Neural cell (in vitro differentiated cells): ENCODE measurements at regions not wholly inside any gene's neighbourhood (a gene's known extent, or its start where the extent isn't known, plus 50 kb on each side); places are given as distances from the start of the nearest gene placed in this dataset.

Experiments
- H2AFZ ChIP-seq: fragments of 200-600, 300-800 bp; sonication (generic), shearing (Covaris generic); 2 replicates; pipeline ENCODE4 v1.6.0; 2014; ENCODE audit warnings: low read depth, mild to moderate bottlenecking, antibody characterized with exemption, low read length, moderate library complexity
- H3F3A ChIP-seq: fragments of 200-600 bp; shearing (Covaris generic); 2 replicates; pipeline ENCODE4 v1.6.1; 2016; ENCODE audit warnings: mild to moderate bottlenecking, moderate library complexity, mixed read lengths, antibody characterized with exemption, low read length; ENCODE audit not compliant: insufficient read depth, poor library complexity, severe bottlenecking
- H3K27ac ChIP-seq: fragments of 200-600, 300-800 bp; sonication (generic), shearing (Covaris generic); 2 replicates; pipeline ENCODE4 v1.5.1; 2014; ENCODE audit warnings: mild to moderate bottlenecking, low read length, moderate library complexity
- H3K27me3 ChIP-seq: fragments of 300-800, 200-600 bp; sonication (generic), shearing (Covaris generic); 2 replicates; pipeline ENCODE4 v1.6.0; 2014; ENCODE audit warnings: mild to moderate bottlenecking, low read depth, low read length, moderate library complexity; ENCODE audit not compliant: insufficient read depth
- H3K36me3 ChIP-seq: fragments of 300-800, 200-600 bp; sonication (generic), shearing (Covaris generic); 2 replicates; pipeline ENCODE4 v1.5.1; 2014; ENCODE audit warnings: mild to moderate bottlenecking, antibody characterized with exemption, low read length, moderate library complexity; ENCODE audit not compliant: insufficient read depth
- H3K4me2 ChIP-seq: fragments of 300-800, 200-600 bp; sonication (generic), shearing (Covaris generic); 2 replicates; pipeline ENCODE4 v1.6.0; 2014; ENCODE audit warnings: mild to moderate bottlenecking, low read length
- H3K4me3 ChIP-seq: fragments of 300-800, 200-600 bp; sonication (generic), shearing (Covaris generic); 2 replicates; pipeline ENCODE4 v1.5.1; 2014; ENCODE audit warnings: mild to moderate bottlenecking, low read length, moderate library complexity
- H3K79me2 ChIP-seq: fragments of 200-600 bp; shearing (Covaris generic); replicated peaks from 2 replicates; pipeline ENCODE4 v1.6.0; 2014; ENCODE audit warnings: mild to moderate bottlenecking, low read length, moderate library complexity; ENCODE audit not compliant: insufficient read depth
- H3K9ac ChIP-seq: fragments of 300-800, 200-600 bp; sonication (generic), shearing (Covaris generic); 2 replicates; pipeline ENCODE4 v1.6.1; 2016; ENCODE audit warnings: mild to moderate bottlenecking, low read length, mixed read lengths
- H3K9me2 ChIP-seq: fragments of 200-600 bp; shearing (Covaris generic); 2 replicates; pipeline ENCODE4 v1.6.1; 2016; ENCODE audit warnings: mild to moderate bottlenecking, low read length, mixed read lengths; ENCODE audit not compliant: insufficient read depth
- H3K9me3 ChIP-seq: fragments of 200-600, 300-800 bp; sonication (generic), shearing (Covaris generic); 2 replicates; pipeline ENCODE4 v1.6.1; 2016; ENCODE audit warnings: mild to moderate bottlenecking, mixed run types, low read length, moderate library complexity, mixed read lengths
- H4K20me1 ChIP-seq: fragments of 200-600 bp; shearing (Covaris generic); 2 replicates; pipeline ENCODE4 v1.6.1; 2016; ENCODE audit warnings: mild to moderate bottlenecking, mixed run types; ENCODE audit not compliant: insufficient read depth
- EP300 ChIP-seq: fragments of 450-650 bp; conservative IDR thresholded peaks from 2 replicates; pipeline ENCODE4 v1.6.1; 2014; ENCODE audit warnings: antibody characterized with exemption, mild to moderate bottlenecking, moderate library complexity; ENCODE audit not compliant: poor library complexity, severe bottlenecking
- EZH2 ChIP-seq: fragments of 200-600, 300-800 bp; shearing (Covaris generic), sonication (generic); IDR thresholded peaks from 2 replicates; pipeline ENCODE4 v1.6.1; 2014; ENCODE audit warnings: antibody characterized with exemption, low read length, borderline replicate concordance, mild to moderate bottlenecking; ENCODE audit not compliant: insufficient read depth, poor library complexity, severe bottlenecking
- MXI1 ChIP-seq: fragments of 450-650 bp; conservative IDR thresholded peaks from 2 replicates; pipeline ENCODE4 v1.6.1; 2014; ENCODE audit warnings: antibody characterized with exemption, mild to moderate bottlenecking; ENCODE audit not compliant: poor library complexity, severe bottlenecking
- POLR2AphosphoS5 ChIP-seq: IDR thresholded peaks from 2 replicates; pipeline ENCODE4 v1.6.1; 2012
- RAD21 ChIP-seq: fragments of 450-650 bp; conservative IDR thresholded peaks from 2 replicates; pipeline ENCODE4 v1.6.1; 2014; ENCODE audit warnings: antibody characterized with exemption, mild to moderate bottlenecking, moderate library complexity
- SMC3 ChIP-seq: fragments of 450-650 bp; conservative IDR thresholded peaks from 2 replicates; pipeline ENCODE4 v1.6.1; 2014; ENCODE audit warnings: antibody characterized with exemption, mild to moderate bottlenecking, moderate library complexity; ENCODE audit not compliant: poor library complexity
- TAF1 ChIP-seq: IDR thresholded peaks from 2 replicates; pipeline ENCODE4 v1.6.1; 2012; ENCODE audit warnings: low read depth
- TF ChIP-seq, protein P1 (sequence below): IDR thresholded peaks from 2 replicates; pipeline ENCODE4 v1.6.1; 2012; ENCODE audit warnings: borderline replicate concordance
- TF ChIP-seq, protein P2 (sequence below): fragments of 450-650 bp; IDR thresholded peaks from 2 replicates; pipeline ENCODE4 v1.5.1; 2014; ENCODE audit warnings: antibody characterized with exemption, mild to moderate bottlenecking, moderate library complexity; ENCODE audit not compliant: poor library complexity, severe bottlenecking

DNA sequence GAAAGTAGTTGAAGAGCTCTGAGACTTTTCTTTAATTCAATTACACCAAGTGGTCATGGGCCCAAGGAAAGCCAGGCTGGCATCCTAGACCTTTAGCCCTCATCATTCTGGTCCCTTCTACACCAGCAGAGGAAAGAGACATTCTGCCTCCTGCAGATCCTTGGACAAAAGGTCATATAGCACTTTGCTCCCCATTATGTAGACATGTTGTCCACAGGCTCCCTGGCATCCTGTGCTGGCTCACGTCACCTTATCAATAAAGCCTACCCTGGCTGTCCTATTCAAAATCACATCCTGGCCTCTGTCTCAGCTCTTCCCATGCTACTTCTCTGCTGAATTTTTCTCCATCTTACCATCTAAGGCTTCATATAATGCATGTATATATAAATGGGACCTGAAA lies 61.6 kb upstream of the MAF start:
- Histone ChIP-seq H2AFZ (no peak overlapping the region), H3K9ac (no peak overlapping the region), H3K79me2 (no peaks in the 10 kb centered on the region), H4K20me1 (no peaks in the 10 kb centered on the region), H3K36me3 (no peaks in the 10 kb centered on the region), H3F3A (no peaks in the 10 kb centered on the region), H3K4me2 (no peak overlapping the region), H3K27ac (no peak overlapping the region), H3K9me3 (no peaks in the 10 kb centered on the region), H3K27me3 (no peaks in the 10 kb centered on the region), H3K9me2 (no peaks in the 10 kb centered on the region), H3K4me3 (no peak overlapping the region)
- TF ChIP-seq, protein P1, sequence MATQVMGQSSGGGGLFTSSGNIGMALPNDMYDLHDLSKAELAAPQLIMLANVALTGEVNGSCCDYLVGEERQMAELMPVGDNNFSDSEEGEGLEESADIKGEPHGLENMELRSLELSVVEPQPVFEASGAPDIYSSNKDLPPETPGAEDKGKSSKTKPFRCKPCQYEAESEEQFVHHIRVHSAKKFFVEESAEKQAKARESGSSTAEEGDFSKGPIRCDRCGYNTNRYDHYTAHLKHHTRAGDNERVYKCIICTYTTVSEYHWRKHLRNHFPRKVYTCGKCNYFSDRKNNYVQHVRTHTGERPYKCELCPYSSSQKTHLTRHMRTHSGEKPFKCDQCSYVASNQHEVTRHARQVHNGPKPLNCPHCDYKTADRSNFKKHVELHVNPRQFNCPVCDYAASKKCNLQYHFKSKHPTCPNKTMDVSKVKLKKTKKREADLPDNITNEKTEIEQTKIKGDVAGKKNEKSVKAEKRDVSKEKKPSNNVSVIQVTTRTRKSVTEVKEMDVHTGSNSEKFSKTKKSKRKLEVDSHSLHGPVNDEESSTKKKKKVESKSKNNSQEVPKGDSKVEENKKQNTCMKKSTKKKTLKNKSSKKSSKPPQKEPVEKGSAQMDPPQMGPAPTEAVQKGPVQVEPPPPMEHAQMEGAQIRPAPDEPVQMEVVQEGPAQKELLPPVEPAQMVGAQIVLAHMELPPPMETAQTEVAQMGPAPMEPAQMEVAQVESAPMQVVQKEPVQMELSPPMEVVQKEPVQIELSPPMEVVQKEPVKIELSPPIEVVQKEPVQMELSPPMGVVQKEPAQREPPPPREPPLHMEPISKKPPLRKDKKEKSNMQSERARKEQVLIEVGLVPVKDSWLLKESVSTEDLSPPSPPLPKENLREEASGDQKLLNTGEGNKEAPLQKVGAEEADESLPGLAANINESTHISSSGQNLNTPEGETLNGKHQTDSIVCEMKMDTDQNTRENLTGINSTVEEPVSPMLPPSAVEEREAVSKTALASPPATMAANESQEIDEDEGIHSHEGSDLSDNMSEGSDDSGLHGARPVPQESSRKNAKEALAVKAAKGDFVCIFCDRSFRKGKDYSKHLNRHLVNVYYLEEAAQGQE: no peak
- TF ChIP-seq EZH2 (no peak), RAD21 (no peak), SMC3 (no peak), POLR2AphosphoS5 (no peak), EP300 (no peak), MXI1 (no peak), TAF1 (no peak)
- TF ChIP-seq, protein P2, sequence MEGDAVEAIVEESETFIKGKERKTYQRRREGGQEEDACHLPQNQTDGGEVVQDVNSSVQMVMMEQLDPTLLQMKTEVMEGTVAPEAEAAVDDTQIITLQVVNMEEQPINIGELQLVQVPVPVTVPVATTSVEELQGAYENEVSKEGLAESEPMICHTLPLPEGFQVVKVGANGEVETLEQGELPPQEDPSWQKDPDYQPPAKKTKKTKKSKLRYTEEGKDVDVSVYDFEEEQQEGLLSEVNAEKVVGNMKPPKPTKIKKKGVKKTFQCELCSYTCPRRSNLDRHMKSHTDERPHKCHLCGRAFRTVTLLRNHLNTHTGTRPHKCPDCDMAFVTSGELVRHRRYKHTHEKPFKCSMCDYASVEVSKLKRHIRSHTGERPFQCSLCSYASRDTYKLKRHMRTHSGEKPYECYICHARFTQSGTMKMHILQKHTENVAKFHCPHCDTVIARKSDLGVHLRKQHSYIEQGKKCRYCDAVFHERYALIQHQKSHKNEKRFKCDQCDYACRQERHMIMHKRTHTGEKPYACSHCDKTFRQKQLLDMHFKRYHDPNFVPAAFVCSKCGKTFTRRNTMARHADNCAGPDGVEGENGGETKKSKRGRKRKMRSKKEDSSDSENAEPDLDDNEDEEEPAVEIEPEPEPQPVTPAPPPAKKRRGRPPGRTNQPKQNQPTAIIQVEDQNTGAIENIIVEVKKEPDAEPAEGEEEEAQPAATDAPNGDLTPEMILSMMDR: no peak

DNA sequence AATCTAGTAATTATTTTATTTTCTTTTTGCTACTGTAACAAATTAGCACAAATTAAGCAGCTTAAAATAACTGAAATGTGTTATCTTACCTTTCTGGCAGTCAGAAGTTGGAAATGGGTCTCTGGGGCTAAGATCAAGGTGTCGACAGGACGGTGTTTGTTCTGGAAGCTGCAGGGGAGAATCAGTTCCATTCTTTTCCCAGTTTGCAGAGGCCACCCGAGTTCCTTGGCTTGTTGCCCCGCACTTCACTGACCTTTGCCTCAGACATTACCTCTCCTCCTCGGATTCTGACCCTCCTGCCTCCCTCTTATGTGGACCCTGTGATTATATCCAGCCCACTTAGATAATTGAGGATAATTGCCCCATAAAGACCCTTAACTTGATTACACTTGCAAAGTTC lies 61.0 kb upstream of the MAF start:
- H3K27me3 ChIP-seq: no peaks in the 10 kb centered on the region
- no peak overlapping the region for H2AFZ ChIP-seq
- H3K4me2 ChIP-seq: no peak overlapping the region
- no peaks in the 10 kb centered on the region for H3F3A ChIP-seq
- H4K20me1 ChIP-seq: no peaks in the 10 kb centered on the region
- no peaks in the 10 kb centered on the region for H3K9me3 ChIP-seq
- no peaks in the 10 kb centered on the region for H3K9me2 ChIP-seq
- no peak for TF ChIP-seq EP300
- no peak for TF ChIP-seq POLR2AphosphoS5
- no peak for TF ChIP-seq RAD21
- no peak for TF ChIP-seq MXI1
- TF ChIP-seq, protein P2: no peak
- no peak for TF ChIP-seq SMC3
- TF ChIP-seq TAF1: no peak
- TF ChIP-seq, protein P1: no peak
- H3K4me3 ChIP-seq: no peak overlapping the region
- H3K36me3 ChIP-seq: no peaks in the 10 kb centered on the region
- H3K27ac ChIP-seq: no peak overlapping the region
- no peaks in the 10 kb centered on the region for H3K79me2 ChIP-seq
- H3K9ac ChIP-seq: no peak overlapping the region
